ENCODE measurements at regions not wholly inside any gene's neighbourhood (a gene's known extent, or its start where the extent isn't known, plus 50 kb on each side); places are given as distances from the start of the nearest gene placed in this dataset.

DNA sequence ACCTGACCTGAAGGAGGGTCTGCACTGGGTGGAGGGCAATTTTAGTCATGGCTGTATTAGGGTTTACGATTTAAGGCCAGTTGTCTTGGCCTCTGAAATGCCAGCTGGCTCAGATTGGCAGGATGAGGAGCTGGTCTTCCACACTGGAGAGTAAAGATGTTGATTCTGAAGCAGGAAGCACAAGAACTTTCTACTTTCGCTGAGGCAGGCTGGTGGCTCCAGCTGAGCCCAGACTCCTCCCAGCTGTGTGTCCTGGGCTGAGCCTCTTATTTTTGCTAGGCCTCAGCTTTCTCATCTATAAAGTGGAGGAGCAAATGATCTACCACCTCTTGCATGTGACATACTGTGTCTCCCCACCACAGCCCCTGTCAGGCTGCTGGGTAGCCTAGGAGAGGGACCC lies 74.4 kb downstream of the MRM1 start:
- Histone ChIP-seq H3K79me2 (no peaks in the 10 kb centered on the region), H2AFZ (no peak overlapping the region), H3K9me3 (ENCODE audit: low read depth) (no peaks in the 10 kb centered on the region), H3K4me1 (ENCODE audit: insufficient read depth) (no peaks in the 10 kb centered on the region), H3K27me3 (no peaks in the 10 kb centered on the region), H3K9me2 (replicated peaks; ENCODE audit: insufficient read depth) (no peaks in the 10 kb centered on the region), H3K36me3 (replicated peaks; ENCODE audit: insufficient read depth, low read depth) (no peaks in the 10 kb centered on the region), H3K4me2 (no peak overlapping the region), H3K4me3 (no peak overlapping the region), H4K20me1 (ENCODE audit: insufficient read depth, poor library complexity, severe bottlenecking) (no peaks in the 10 kb centered on the region), H3K27ac (no peak overlapping the region)
- WGBS (ENCODE audit: low lambda C conversion rate, missing lambda C conversion rate), result 70% methylated on average over 2 of the region's 2 CpGs
- TF ChIP-seq EZH2phosphoT487 (IDR thresholded peaks at IDR 0.05; ENCODE audit: low read depth, severe bottlenecking, unreplicated experiment) (no peak), EZH2 (IDR thresholded peaks at IDR 0.05; ENCODE audit: borderline replicate concordance) (no peak)
- TF ChIP-seq, protein P1, sequence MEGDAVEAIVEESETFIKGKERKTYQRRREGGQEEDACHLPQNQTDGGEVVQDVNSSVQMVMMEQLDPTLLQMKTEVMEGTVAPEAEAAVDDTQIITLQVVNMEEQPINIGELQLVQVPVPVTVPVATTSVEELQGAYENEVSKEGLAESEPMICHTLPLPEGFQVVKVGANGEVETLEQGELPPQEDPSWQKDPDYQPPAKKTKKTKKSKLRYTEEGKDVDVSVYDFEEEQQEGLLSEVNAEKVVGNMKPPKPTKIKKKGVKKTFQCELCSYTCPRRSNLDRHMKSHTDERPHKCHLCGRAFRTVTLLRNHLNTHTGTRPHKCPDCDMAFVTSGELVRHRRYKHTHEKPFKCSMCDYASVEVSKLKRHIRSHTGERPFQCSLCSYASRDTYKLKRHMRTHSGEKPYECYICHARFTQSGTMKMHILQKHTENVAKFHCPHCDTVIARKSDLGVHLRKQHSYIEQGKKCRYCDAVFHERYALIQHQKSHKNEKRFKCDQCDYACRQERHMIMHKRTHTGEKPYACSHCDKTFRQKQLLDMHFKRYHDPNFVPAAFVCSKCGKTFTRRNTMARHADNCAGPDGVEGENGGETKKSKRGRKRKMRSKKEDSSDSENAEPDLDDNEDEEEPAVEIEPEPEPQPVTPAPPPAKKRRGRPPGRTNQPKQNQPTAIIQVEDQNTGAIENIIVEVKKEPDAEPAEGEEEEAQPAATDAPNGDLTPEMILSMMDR (IDR thresholded peaks at IDR 0.05; ENCODE audit: poor library complexity), result no peak
- DNase-seq (ENCODE audit: low spot score), result no peak

DNA sequence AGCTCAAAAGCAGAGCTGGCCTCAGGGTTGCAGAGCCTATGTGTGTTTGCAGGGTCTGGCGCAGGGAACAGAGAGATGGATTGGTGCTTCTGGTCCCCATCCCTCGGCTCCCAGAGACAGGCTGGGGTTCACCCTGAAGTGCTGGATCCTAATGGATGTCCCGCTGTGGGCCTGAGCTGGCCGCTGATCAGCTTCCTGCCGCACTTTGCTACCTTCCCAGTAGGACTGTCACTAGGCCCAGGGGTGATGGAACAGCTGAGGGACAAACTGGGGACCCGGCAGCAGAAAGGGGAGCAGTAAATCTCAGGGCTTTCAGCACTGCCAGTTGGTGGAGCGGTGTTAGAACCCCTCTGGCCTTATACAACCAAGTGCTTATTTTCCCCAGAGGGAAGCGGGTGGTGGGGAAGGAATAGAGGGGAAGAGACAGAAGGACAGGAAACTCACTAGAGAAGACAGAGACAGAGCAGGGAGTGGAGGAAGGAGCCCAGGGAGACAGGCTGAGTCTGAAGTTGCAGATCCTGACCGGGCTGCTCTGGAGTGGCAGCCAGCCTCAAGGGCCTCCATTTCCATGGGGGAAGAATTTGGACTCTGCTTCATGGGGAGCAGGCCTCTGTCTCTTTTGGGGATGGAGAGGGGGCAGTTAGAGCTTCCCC lies 78.6 kb downstream of the MRM1 start:
- Histone ChIP-seq H3K4me1 (ENCODE audit: insufficient read depth) (no peaks in the 10 kb centered on the region), H3K36me3 (replicated peaks; ENCODE audit: insufficient read depth, low read depth) (no peaks in the 10 kb centered on the region), H2AFZ (no peak overlapping the region), H3K27ac (no peak overlapping the region), H3K27me3 (no peaks in the 10 kb centered on the region), H3K4me3 (no peak overlapping the region), H3K9me3 (ENCODE audit: low read depth) (no peaks in the 10 kb centered on the region), H3K9me2 (replicated peaks; ENCODE audit: insufficient read depth) (no peaks in the 10 kb centered on the region), H4K20me1 (ENCODE audit: insufficient read depth, poor library complexity, severe bottlenecking) (no peaks in the 10 kb centered on the region), H3K4me2 (no peak overlapping the region), H3K79me2 (no peaks in the 10 kb centered on the region)
- TF ChIP-seq, protein P1 (IDR thresholded peaks at IDR 0.05; ENCODE audit: poor library complexity), result no peak
- TF ChIP-seq EZH2phosphoT487 (IDR thresholded peaks at IDR 0.05; ENCODE audit: low read depth, severe bottlenecking, unreplicated experiment), result no peak
- TF ChIP-seq EZH2 (IDR thresholded peaks at IDR 0.05; ENCODE audit: borderline replicate concordance), result no peak
- WGBS (ENCODE audit: low lambda C conversion rate, missing lambda C conversion rate), result 79% methylated on average over 9 of the region's 9 CpGs
- DNase-seq (ENCODE audit: low spot score), result no peak

DNA sequence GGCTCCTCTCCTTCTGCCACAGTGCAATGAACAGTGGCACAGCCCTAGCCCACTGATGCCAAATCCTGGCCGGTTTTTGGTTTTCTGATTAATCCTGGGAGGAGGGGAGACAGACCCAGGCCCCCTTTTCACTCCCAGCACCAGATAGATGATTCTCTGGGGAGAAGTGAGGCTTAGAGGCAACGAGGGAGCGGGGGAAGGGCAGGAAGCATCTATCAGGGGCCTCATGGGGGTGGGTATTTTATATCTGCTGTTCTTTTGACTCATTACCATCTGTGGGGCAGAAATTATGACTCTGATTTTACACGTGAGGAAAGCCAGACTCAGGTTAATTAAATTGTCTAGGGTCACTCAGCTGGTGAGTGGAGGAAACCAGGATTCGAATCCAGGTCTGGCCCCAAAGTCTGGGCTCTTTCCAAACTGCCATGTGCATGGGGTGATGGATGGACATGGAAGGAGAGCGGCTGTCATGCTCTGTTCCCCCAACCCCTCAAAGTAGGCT lies 79.4 kb downstream of the MRM1 start:
- Histone ChIP-seq H3K9me2 (replicated peaks; ENCODE audit: insufficient read depth) (no peaks in the 10 kb centered on the region), H3K27me3 (no peaks in the 10 kb centered on the region), H3K36me3 (replicated peaks; ENCODE audit: insufficient read depth, low read depth) (no peaks in the 10 kb centered on the region), H3K79me2 (no peaks in the 10 kb centered on the region), H3K4me1 (ENCODE audit: insufficient read depth) (no peaks in the 10 kb centered on the region), H3K9me3 (ENCODE audit: low read depth) (no peaks in the 10 kb centered on the region), H4K20me1 (ENCODE audit: insufficient read depth, poor library complexity, severe bottlenecking) (no peaks in the 10 kb centered on the region), H3K4me2 (no peak overlapping the region), H3K27ac (no peak overlapping the region), H3K4me3 (no peak overlapping the region), H2AFZ (no peak overlapping the region)
- no peak for DNase-seq (ENCODE audit: low spot score)
- TF ChIP-seq EZH2 (IDR thresholded peaks at IDR 0.05; ENCODE audit: borderline replicate concordance) (no peak), EZH2phosphoT487 (IDR thresholded peaks at IDR 0.05; ENCODE audit: low read depth, severe bottlenecking, unreplicated experiment) (no peak)
- TF ChIP-seq, protein P1 (IDR thresholded peaks at IDR 0.05; ENCODE audit: poor library complexity), result no peak
- WGBS (ENCODE audit: low lambda C conversion rate, missing lambda C conversion rate), result 73% methylated on average over 6 of the region's 6 CpGs

Measured in hepatocyte (in vitro differentiated cells).